ENCODE measurements at regions not wholly inside any gene's neighbourhood (a gene's known extent, or its start where the extent isn't known, plus 50 kb on each side); places are given as distances from the start of the nearest gene placed in this dataset.

DNA sequence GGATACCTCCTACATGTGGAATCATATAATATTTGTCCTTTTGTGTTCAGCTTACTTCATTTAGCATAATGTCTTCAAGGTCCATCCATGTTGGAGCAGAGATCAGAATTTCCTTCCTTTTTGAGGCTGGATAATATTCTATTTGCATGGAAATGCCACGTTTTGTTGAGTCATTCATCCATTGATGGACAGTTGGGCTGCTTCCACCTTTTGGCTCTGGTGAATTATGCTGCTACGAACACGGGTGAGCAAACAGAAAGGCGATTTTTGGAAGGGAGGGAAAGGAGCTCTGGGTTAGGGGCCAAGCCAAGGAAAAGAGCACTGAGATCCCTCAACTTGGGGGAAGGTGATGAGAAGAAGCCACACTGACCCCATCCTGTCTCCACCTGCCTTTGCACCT lies 260.5 kb downstream of the TNS1 start:
- Mint-ChIP-seq H3K4me1 (ENCODE audit: low read depth, unreplicated experiment) (no peaks in the 10 kb centered on the region), H3K27ac (ENCODE audit: unreplicated experiment) (no peak overlapping the region), H3K36me3 (ENCODE audit: unreplicated experiment) (no peaks in the 10 kb centered on the region), H3K27me3 (ENCODE audit: unreplicated experiment) (peaks cover 5% of the 10 kb centered on the region), H3K4me3 (ENCODE audit: unreplicated experiment) (no peak overlapping the region), H3K9me3 (ENCODE audit: unreplicated experiment) (peaks cover 4% of the 10 kb centered on the region)
- TF ChIP-seq CTCF (IDR thresholded peaks at IDR 0.05; ENCODE audit: partially characterized antibody, unreplicated experiment) = no peak
- DNase-seq = no peak

DNA sequence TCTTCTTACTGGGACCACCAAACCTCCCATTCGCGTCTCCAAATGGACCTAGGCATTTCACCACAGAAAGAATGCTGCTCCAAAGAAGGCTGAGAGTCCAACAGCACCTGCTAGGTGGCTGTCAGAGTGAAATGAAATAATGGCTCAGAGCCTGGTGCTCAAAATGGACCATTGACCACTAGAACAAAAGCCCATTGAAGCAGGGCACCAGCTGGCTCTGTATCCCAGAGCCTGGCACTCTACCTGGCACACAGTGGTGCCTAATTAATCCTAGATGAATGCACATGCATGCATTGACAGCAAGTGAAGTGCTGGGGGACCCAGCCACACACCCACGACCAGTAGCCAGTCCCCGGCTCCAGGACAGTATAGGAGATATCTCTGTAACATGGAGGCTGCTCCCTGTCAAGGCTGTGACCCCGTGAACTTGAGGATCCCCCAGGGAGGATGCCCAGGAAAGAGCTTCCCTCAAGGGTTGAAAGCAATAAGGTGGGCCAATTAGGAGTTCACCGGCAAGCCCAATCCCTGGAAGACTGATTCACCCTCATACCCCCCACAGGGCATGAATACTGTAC lies 261.3 kb downstream of the TNS1 start:
- DNase-seq = no peak
- Mint-ChIP-seq H3K9me3 (ENCODE audit: unreplicated experiment) (peaks cover 4% of the 10 kb centered on the region), H3K27ac (ENCODE audit: unreplicated experiment) (no peak overlapping the region), H3K4me1 (ENCODE audit: low read depth, unreplicated experiment) (peaks cover 2% of the 10 kb centered on the region), H3K4me3 (ENCODE audit: unreplicated experiment) (no peak overlapping the region), H3K36me3 (ENCODE audit: unreplicated experiment) (no peaks in the 10 kb centered on the region), H3K27me3 (ENCODE audit: unreplicated experiment) (peaks cover 3% of the 10 kb centered on the region)
- TF ChIP-seq CTCF (IDR thresholded peaks at IDR 0.05; ENCODE audit: partially characterized antibody, unreplicated experiment) = no peak

DNA sequence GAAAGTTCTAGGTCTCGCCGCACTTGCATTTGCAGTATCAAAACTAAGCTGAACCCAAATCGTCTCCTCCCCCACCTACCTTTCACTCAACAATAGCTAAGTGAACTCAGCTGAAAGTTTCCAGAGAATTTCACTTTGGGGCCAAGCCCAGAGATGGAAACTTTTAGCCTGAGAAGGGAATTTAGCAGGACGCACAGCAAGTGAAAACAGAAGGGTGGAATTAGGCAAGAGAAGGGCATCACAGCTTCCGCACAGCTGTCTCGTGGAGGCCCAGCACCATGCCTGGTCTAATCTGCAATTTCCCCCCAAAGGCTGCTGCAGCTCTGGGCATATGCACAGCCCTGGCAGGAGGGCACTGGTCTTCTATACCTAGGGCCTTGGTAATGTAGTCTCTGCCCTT lies 262.0 kb downstream of the TNS1 start:
- H3K9me3 Mint-ChIP-seq (ENCODE audit: unreplicated experiment) = peaks cover 4% of the 10 kb centered on the region
- no peak for TF ChIP-seq CTCF (IDR thresholded peaks at IDR 0.05; ENCODE audit: partially characterized antibody, unreplicated experiment)
- H3K36me3 Mint-ChIP-seq (ENCODE audit: unreplicated experiment) = no peaks in the 10 kb centered on the region
- DNase-seq = no peak
- H3K4me3 Mint-ChIP-seq (ENCODE audit: unreplicated experiment) = no peak overlapping the region
- H3K27me3 Mint-ChIP-seq (ENCODE audit: unreplicated experiment) = peaks cover 2% of the 10 kb centered on the region
- H3K27ac Mint-ChIP-seq (ENCODE audit: unreplicated experiment) = no peak overlapping the region
- peaks cover 7% of the 10 kb centered on the region for H3K4me1 Mint-ChIP-seq (ENCODE audit: low read depth, unreplicated experiment)

DNA sequence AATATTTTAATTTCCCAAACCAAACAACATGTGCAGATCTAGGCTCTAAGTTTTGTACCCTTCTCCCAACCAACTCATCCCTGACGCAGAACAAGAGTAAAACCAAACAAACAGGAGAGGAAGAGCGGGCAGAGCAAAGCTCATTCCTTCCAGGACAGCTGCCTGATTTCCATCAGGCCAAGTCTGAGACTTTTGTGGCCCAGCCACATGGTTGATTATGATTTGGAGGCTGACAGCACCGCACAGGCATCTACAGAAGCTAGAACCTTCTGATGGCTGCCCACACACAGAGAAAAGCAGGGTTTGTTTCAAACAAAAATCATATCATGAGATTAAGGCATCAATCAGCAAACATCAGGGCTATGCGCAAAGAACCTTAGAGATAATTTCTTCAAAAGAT lies 262.6 kb downstream of the TNS1 start:
- H3K27me3 Mint-ChIP-seq (ENCODE audit: unreplicated experiment) = peaks cover 2% of the 10 kb centered on the region
- no peaks in the 10 kb centered on the region for H3K36me3 Mint-ChIP-seq (ENCODE audit: unreplicated experiment)
- peaks cover 4% of the 10 kb centered on the region for H3K9me3 Mint-ChIP-seq (ENCODE audit: unreplicated experiment)
- no peak for TF ChIP-seq CTCF (IDR thresholded peaks at IDR 0.05; ENCODE audit: partially characterized antibody, unreplicated experiment)
- H3K27ac Mint-ChIP-seq (ENCODE audit: unreplicated experiment) = no peak overlapping the region
- H3K4me3 Mint-ChIP-seq (ENCODE audit: unreplicated experiment) = no peak overlapping the region
- peaks cover 8% of the 10 kb centered on the region for H3K4me1 Mint-ChIP-seq (ENCODE audit: low read depth, unreplicated experiment)
- DNase-seq = no peak

DNA sequence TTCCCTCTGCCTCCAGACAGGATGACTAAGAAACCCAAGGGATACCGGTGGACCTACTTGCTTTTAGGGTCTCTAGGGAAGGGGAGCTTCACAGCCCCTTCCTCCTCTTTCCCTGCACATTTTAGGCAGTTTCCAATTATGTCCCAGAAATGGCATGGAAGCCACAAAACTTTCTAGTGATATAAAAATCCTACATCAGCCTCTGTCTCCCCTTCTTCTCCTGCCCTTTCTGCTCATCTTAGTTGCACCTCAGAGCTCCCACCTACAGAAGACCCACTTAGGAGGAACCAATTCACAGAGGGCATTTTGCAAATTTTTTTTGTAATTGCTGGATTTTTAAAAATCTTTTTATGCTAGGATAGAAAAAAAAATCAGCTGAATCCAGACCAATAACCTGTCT lies 263.1 kb downstream of the TNS1 start:
- Mint-ChIP-seq H3K9me3 (ENCODE audit: unreplicated experiment) (peaks cover 4% of the 10 kb centered on the region), H3K4me1 (ENCODE audit: low read depth, unreplicated experiment) (peaks cover 8% of the 10 kb centered on the region), H3K36me3 (ENCODE audit: unreplicated experiment) (no peaks in the 10 kb centered on the region), H3K4me3 (ENCODE audit: unreplicated experiment) (no peak overlapping the region), H3K27ac (ENCODE audit: unreplicated experiment) (no peak overlapping the region), H3K27me3 (ENCODE audit: unreplicated experiment) (peaks cover 2% of the 10 kb centered on the region)
- TF ChIP-seq CTCF (IDR thresholded peaks at IDR 0.05; ENCODE audit: partially characterized antibody, unreplicated experiment) = no peak
- no peak for DNase-seq

All from glutamatergic neuron (in vitro differentiated cells).